Bronchial epithelial cell (primary cell): ENCODE measurements at regions not wholly inside any gene's neighbourhood (a gene's known extent, or its start where the extent isn't known, plus 50 kb on each side); places are given as distances from the start of the nearest gene placed in this dataset.

Experiments used
- DNase-seq: peaks from one replicate; pipeline ENCODE4 v3.0.0-alpha.2; 2010; ENCODE audit warnings: low read depth
- FAIRE-seq: peaks from 2 replicates; lab custom pipeline; 2011; peaks lifted over from hg19 to GRCh38; lab: Jason Lieb, UNC
- H3K27me3 ChIP-seq: 2 replicates; pipeline ENCODE4 v1.5.1; 2011; ENCODE audit warnings: low read length; ENCODE audit not compliant: control insufficient read depth, insufficient read depth
- H3K36me3 ChIP-seq: 2 replicates; pipeline ENCODE4 v1.5.1; 2011; ENCODE audit warnings: low read length; ENCODE audit not compliant: control insufficient read depth, insufficient read depth
- H3K4me3 ChIP-seq: 2 replicates; pipeline ENCODE4 v1.5.1; 2011; ENCODE audit warnings: mild to moderate bottlenecking, low read depth, low read length, control low read depth
- TF ChIP-seq, protein P1 (sequence below): IDR thresholded peaks from 2 replicates; pipeline ENCODE4 v1.5.1; 2011; ENCODE audit warnings: mild to moderate bottlenecking, moderate library complexity, low read length, control low read depth, inconsistent platforms; ENCODE audit not compliant: insufficient read depth, severe bottlenecking

DNA sequence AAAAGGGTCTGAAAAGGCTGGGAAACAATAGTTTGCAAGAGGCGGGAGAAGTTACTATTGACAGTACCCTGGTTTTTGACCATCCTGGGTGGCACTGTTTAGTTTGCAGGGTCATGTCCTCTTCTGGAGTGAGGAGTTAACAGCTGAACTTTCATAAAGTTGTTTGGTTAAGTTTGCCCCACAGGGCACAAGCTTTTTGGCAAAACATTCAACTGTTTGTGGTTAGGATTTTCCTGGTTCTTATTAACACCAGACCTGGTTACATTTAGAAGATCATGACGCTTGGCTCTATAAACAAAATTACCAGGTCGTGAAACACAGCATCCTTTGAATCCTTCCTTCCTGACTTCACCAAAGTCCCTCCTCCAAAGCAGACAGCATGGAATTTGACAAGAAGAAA is 106.1 kb downstream of the RIN2 start:
- no peak for DNase-seq
- Histone ChIP-seq H3K4me3 (no peak overlapping the region), H3K27me3 (no peaks in the 10 kb centered on the region), H3K36me3 (no peaks in the 10 kb centered on the region)
- FAIRE-seq, result no peak
- TF ChIP-seq, protein P1, sequence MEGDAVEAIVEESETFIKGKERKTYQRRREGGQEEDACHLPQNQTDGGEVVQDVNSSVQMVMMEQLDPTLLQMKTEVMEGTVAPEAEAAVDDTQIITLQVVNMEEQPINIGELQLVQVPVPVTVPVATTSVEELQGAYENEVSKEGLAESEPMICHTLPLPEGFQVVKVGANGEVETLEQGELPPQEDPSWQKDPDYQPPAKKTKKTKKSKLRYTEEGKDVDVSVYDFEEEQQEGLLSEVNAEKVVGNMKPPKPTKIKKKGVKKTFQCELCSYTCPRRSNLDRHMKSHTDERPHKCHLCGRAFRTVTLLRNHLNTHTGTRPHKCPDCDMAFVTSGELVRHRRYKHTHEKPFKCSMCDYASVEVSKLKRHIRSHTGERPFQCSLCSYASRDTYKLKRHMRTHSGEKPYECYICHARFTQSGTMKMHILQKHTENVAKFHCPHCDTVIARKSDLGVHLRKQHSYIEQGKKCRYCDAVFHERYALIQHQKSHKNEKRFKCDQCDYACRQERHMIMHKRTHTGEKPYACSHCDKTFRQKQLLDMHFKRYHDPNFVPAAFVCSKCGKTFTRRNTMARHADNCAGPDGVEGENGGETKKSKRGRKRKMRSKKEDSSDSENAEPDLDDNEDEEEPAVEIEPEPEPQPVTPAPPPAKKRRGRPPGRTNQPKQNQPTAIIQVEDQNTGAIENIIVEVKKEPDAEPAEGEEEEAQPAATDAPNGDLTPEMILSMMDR, result no peak

DNA sequence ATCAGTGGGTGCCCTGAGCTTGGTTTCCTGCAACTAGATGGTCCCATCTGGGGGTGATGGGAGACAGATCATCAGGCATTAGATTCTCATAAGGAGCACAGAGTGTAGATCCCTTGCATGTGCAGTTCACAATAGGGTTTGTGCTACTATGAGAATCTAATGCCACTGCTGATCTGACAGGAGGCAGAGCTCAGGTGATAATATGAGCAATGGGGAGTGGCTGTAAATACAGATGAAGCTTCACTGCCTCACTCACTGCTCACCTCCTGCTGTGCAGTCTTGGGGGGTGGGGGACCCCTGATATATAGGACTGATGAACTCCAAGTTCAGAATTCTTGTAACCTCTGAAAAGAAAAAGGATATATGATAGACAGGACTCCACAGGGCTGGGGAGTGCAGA is 108.0 kb downstream of the RIN2 start:
- DNase-seq, result no peak
- Histone ChIP-seq H3K4me3 (no peak overlapping the region), H3K36me3 (no peaks in the 10 kb centered on the region), H3K27me3 (no peaks in the 10 kb centered on the region)
- TF ChIP-seq, protein P1, result no peak
- no peak for FAIRE-seq

DNA sequence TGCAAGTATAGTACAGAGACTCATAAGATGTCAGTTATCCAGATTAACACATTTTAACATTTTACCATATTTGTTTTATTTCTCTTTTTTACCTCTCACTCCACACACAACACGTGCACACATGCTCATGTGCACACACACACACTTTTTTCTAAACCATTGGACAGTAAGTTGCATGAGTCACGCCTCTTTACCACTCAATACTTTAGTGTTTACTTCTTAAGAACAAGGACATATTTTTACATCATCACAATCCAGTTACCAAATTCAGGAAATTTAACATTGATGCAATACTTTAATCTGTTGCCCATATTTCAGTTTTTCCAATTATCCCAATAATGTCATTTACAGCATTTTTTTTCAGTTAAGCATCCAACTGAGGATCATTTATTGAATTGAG is 109.0 kb downstream of the RIN2 start:
- FAIRE-seq, result no peak
- H3K4me3 ChIP-seq, result no peak overlapping the region

DNA sequence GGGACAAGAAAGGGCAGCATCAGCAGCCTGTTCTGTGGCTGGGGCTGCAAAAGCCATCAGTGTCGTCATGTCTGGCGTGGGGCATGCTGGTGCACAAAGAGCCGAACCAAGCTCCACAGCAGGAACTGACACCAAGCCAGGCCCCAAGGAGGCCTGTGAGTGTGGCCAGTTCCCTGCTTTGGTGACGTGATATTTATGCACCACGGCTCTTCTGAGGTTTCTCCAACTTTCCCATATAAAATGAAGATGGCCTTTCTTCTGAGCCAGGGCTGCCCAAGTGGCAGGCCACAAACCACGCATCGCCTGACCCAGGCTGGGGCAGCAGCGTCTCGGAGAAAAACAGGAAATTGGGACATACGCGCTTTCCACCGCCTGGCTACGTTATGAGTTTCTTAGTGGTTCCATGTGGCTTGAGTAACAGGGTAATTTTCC is 109.9 kb downstream of the RIN2 start:
- Histone ChIP-seq H3K36me3 (no peaks in the 10 kb centered on the region), H3K27me3 (no peaks in the 10 kb centered on the region), H3K4me3 (no peak overlapping the region)
- DNase-seq, result no peak
- TF ChIP-seq, protein P1, result no peak
- FAIRE-seq, result no peak

More for the DNA sequence above, 109.0 kb downstream of the RIN2 start:
- Histone ChIP-seq H3K27me3 (no peaks in the 10 kb centered on the region), H3K36me3 (no peaks in the 10 kb centered on the region)
- peak; percentile 74 for DNase-seq
- TF ChIP-seq, protein P1, result no peak

DNA sequence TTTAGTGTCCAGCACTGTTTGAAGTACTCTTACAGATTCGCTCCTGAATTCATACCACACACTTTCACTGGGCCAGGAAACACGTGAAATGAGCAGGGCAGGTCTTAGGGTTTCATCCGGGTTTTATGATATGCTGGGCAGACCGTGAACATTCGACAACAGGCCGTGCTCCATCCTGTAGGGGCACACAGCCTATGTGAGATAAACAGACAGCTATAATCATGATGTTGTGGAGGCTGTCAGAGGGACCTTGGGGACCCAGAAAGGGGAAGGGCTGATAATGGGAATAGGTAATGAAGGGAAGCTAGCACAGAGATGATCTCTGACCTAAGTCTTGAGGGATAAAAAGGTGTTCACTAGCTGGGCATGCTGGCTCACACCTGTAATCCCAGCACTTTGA is 110.4 kb downstream of the RIN2 start:
- FAIRE-seq, result no peak
- TF ChIP-seq, protein P1, result no peak
- no peaks in the 10 kb centered on the region for H3K27me3 ChIP-seq
- no peak for DNase-seq
- H3K36me3 ChIP-seq, result no peaks in the 10 kb centered on the region
- H3K4me3 ChIP-seq, result no peak overlapping the region

DNA sequence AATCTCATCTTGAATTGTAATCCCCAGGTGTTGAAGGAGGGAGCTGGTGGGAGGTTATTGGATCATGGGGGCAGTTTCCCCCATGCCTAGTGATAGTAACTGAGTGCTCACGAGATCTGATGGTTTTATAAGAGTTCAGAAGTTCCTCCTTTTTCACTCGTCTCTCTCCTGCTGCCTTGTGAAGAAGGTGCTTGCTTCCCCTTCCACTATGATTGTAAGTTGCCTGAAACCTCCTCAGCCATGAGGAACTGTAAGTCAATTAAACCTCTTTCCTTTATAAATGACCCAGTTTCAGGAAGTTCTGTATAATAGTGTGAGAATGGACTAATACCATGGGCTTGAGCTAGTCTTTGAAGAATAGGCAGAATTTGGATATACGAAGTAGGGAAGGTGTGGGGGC is 113.9 kb downstream of the RIN2 start:
- TF ChIP-seq, protein P1, result no peak
- H3K27me3 ChIP-seq, result no peaks in the 10 kb centered on the region
- no peak for FAIRE-seq

More for the DNA sequence above, 113.9 kb downstream of the RIN2 start:
- Histone ChIP-seq H3K4me3 (no peak overlapping the region), H3K36me3 (no peaks in the 10 kb centered on the region)
- DNase-seq, result no peak
